GM12878 (cell line): ENCODE measurements at regions not wholly inside any gene's neighbourhood (a gene's known extent, or its start where the extent isn't known, plus 50 kb on each side); places are given as distances from the start of the nearest gene placed in this dataset.

Source experiments
- ATAC-seq: fragments of 200-7000 bp; cut with Tn5 transposase; 3 replicates; pipeline ENCODE4 v1.9.1; 2020; ENCODE audit warnings: mild to moderate bottlenecking, moderate library complexity
- BruUV-seq: library from RNA; stranded (reverse); fragments of 400-500 nt; replicated peaks from 2 replicates; lab custom pipeline; 2021; lab: Mats Ljungman, UMichigan
- CTCF ChIA-PET: fragments of 300-600 bp; sonication (Branson Sonifier 250); formaldehyde crosslinking; extraction: SDS; loops from one replicate; lab custom pipeline; 2021; ENCODE audit warnings: inconsistent platforms; lab: Yijun Ruan, JAX
- POLR2A ChIA-PET: fragments of 350-600 bp; formaldehyde crosslinking; extraction: SDS; loops from one replicate; lab custom pipeline; 2021; ENCODE audit warnings: inconsistent platforms; lab: Charles Lee
- RAD21 ChIA-PET: fragments of 300-600 bp; sonication (Branson Sonifier 250); formaldehyde crosslinking; loops from one replicate; lab custom pipeline; 2023; ENCODE audit warnings: antibody characterized with exemption; ENCODE audit not compliant: unreplicated experiment; lab: Charles Lee
- SMC1A ChIA-PET: fragments of 300-600 bp; sonication (Branson Sonifier 250); formaldehyde crosslinking; loops from one replicate; lab custom pipeline; 2023; ENCODE audit not compliant: unreplicated experiment, uncharacterized antibody; lab: Charles Lee
- DNase-seq: peaks from one replicate; pipeline ENCODE4 v3.0.0-alpha.2; 2011; ENCODE audit warnings: low read depth, low spot score
- FAIRE-seq: peaks from 3 replicates; lab custom pipeline; 2011; peaks lifted over from hg19 to GRCh38; lab: Jason Lieb, UNC
- H2AFZ ChIP-seq: 2 replicates; pipeline ENCODE4 v1.6.0; 2011; ENCODE audit warnings: low read depth, low read length, control low read depth; ENCODE audit not compliant: control insufficient read depth
- H3K27ac ChIP-seq: 2 replicates; pipeline ENCODE4 v1.5.1; 2011; ENCODE audit warnings: control low read depth; ENCODE audit not compliant: control insufficient read depth, insufficient read depth
- H3K27me3 ChIP-seq, 2 experiments: replicated peaks in 1 of 2; 2 replicates each; pipeline versions ENCODE4 v1.6.0 to v1.6.1; 2011; ENCODE audit warnings: low read length in 1 of 2; ENCODE audit not compliant: control insufficient read depth in 2 of 2, insufficient read depth in 2 of 2
- H3K36me3 ChIP-seq, 2 experiments: 2 replicates each; pipeline ENCODE4 v1.5.1; 2011; ENCODE audit warnings: low read length in 1 of 2; ENCODE audit not compliant: control insufficient read depth in 2 of 2, insufficient read depth in 2 of 2
- H3K4me1 ChIP-seq: 2 replicates; pipeline ENCODE4 v1.6.1; 2011; ENCODE audit warnings: mild to moderate bottlenecking, low read length, moderate library complexity, mixed read lengths; ENCODE audit not compliant: control insufficient read depth, insufficient read depth
- H3K4me2 ChIP-seq: 2 replicates; pipeline ENCODE4 v1.6.0; 2011; ENCODE audit warnings: control low read depth; ENCODE audit not compliant: control insufficient read depth, insufficient read depth
- H3K4me3 ChIP-seq: fragments of 200-600 bp; sonication (generic); 2 replicates; pipeline ENCODE4 v1.5.1; 2016
- H3K79me2 ChIP-seq: 2 replicates; pipeline ENCODE4 v1.6.0; 2011; ENCODE audit warnings: low read length; ENCODE audit not compliant: control insufficient read depth, insufficient read depth
- H3K9ac ChIP-seq: 2 replicates; pipeline ENCODE4 v1.8.0; 2011; ENCODE audit warnings: low read length, control low read depth, mixed read lengths; ENCODE audit not compliant: control insufficient read depth, insufficient read depth
- H3K9me3 ChIP-seq: replicated peaks from 3 replicates; pipeline ENCODE4 v1.5.1; 2011; ENCODE audit warnings: mild to moderate bottlenecking, low read length; ENCODE audit not compliant: control insufficient read depth, insufficient read depth
- H4K20me1 ChIP-seq: 2 replicates; pipeline ENCODE4 v1.6.0; 2011; ENCODE audit not compliant: control insufficient read depth, insufficient read depth
- ATF3 ChIP-seq: IDR thresholded peaks from 2 replicates; pipeline ENCODE4 v1.6.1; 2011; ENCODE audit warnings: low read depth, mild to moderate bottlenecking, low read length, moderate library complexity, borderline replicate concordance; ENCODE audit errors: extremely low read depth
- CBX3 ChIP-seq: fragments of 200-600 bp; sonication (generic); IDR thresholded peaks from 2 replicates; pipeline ENCODE4 v1.6.1; 2016; ENCODE audit warnings: low read depth, borderline replicate concordance
- DPF2 ChIP-seq: fragments of 450-650 bp; IDR thresholded peaks from 2 replicates; pipeline ENCODE4 v1.6.1; 2017; ENCODE audit warnings: mild to moderate bottlenecking
- EGR1 ChIP-seq, 2 experiments: IDR thresholded peaks; 1 replicate in 1 of 2; 2 replicates in 1 of 2; pipeline ENCODE4 v1.6.1; 2011 to 2012; ENCODE audit warnings: low read depth in 2 of 2, low read length in 2 of 2, borderline replicate concordance in 1 of 2, mild to moderate bottlenecking in 1 of 2, moderate library complexity in 1 of 2
- HDAC2 ChIP-seq: fragments of 200-600 bp; sonication (generic); IDR thresholded peaks from 2 replicates; pipeline ENCODE4 v1.6.1; 2017
- HDAC6 ChIP-seq: fragments of 200-600 bp; sonication (generic); IDR thresholded peaks from one replicate; pipeline ENCODE4 v1.8.0; 2017; ENCODE audit warnings: antibody characterized with exemption; ENCODE audit not compliant: unreplicated experiment
- JUNB ChIP-seq: IDR thresholded peaks from 2 replicates; pipeline ENCODE4 v1.6.1; 2016; ENCODE audit warnings: antibody characterized with exemption, mild to moderate bottlenecking
- LARP7 ChIP-seq: fragments of 450-650 bp; IDR thresholded peaks from 2 replicates; pipeline ENCODE4 v1.6.1; 2017; ENCODE audit warnings: mild to moderate bottlenecking
- MTA2 ChIP-seq: fragments of 450-650 bp; IDR thresholded peaks from 2 replicates; pipeline ENCODE4 v1.6.1; 2016; ENCODE audit warnings: low read depth, mild to moderate bottlenecking, moderate library complexity
- POLR2AphosphoS5 ChIP-seq: IDR thresholded peaks from 2 replicates; pipeline ENCODE4 v1.6.1; 2011; ENCODE audit warnings: mild to moderate bottlenecking, low read length, inconsistent platforms
- SIN3A ChIP-seq: IDR thresholded peaks from 2 replicates; pipeline ENCODE4 v1.6.1; 2012; ENCODE audit warnings: low read depth, low read length, improper control_type of control experiment
- SREBF2 ChIP-seq: IDR thresholded peaks from 2 replicates; pipeline ENCODE4 v1.6.1; 2012; ENCODE audit warnings: mild to moderate bottlenecking, low read length
- TCF7 ChIP-seq: IDR thresholded peaks from 2 replicates; pipeline ENCODE4 v1.6.1; 2014; ENCODE audit warnings: antibody characterized with exemption, borderline replicate concordance
- WGBS: methylation state at CpG from one replicate; pipeline ENCODE4 v1.1.6; 2016; ENCODE audit warnings: low lambda C conversion rate; ENCODE audit not compliant: insufficient replicate concordance, insufficient coverage; ENCODE audit errors: missing lambda C conversion rate; 5-methylcytosine and 5-hydroxymethylcytosine counted together
- in situ Hi-C: fragments of 300-500 bp; cut with MboI; formaldehyde crosslinking; loops from 9 replicates; pipeline ENCODE4 v1.14.3; 2018; ENCODE audit warnings: mixed read lengths
- intact Hi-C: fragments of 100-400 bp; cut with micrococcal nuclease; formaldehyde crosslinking; loops from one replicate; pipeline ENCODE4 v1.14.2; 2022; ENCODE audit not compliant: unreplicated experiment

GRCh38 chr15:37446921-37447320, 346.6 kb upstream of the MEIS2 start:
- no peak overlapping the region for H3K9ac ChIP-seq
- in situ Hi-C loops (no loop called here), intact Hi-C loops (no loop called here)
- H3K27me3 ChIP-seq = no peaks in the 10 kb centered on the region
- no peak overlapping the region for H2AFZ ChIP-seq
- no peak for DNase-seq
- no peaks in the 10 kb centered on the region for H4K20me1 ChIP-seq
- no peaks in the 10 kb centered on the region for H3K36me3 ChIP-seq
- H3K4me3 ChIP-seq = no peak overlapping the region
- no peaks in the 10 kb centered on the region for H3K79me2 ChIP-seq
- H3K27ac ChIP-seq = no peak overlapping the region
- no peak for TF ChIP-seq POLR2AphosphoS5
- no peak for TF ChIP-seq CBX3
- TF ChIP-seq SIN3A = no peak
- no peak for TF ChIP-seq TCF7
- no peak for TF ChIP-seq DPF2
- TF ChIP-seq HDAC6 = no peak
- TF ChIP-seq ATF3 = no peak
- no peak for TF ChIP-seq EGR1 (IDR thresholded peaks at IDR 0.05; ENCODE audit: borderline replicate concordance in 1 of 2, low read depth in 2 of 2, low read length in 2 of 2)
- no peak for TF ChIP-seq HDAC2
- TF ChIP-seq JUNB = no peak
- no peak for TF ChIP-seq SREBF2
- no peak for TF ChIP-seq LARP7
- TF ChIP-seq MTA2 = no peak
- no peak for ATAC-seq
- CTCF ChIA-PET = no interaction called here
- H3K9me3 ChIP-seq = no peaks in the 10 kb centered on the region; the same call in 2 of the 3 replicates
- 25% methylated on average over 2 of the region's 2 CpGs for WGBS
- no peaks in the 10 kb centered on the region for H3K4me1 ChIP-seq
- no TSS peak for BruUV-seq
- RAD21 ChIA-PET = no interaction called here
- SMC1A ChIA-PET = no interaction called here
- POLR2A ChIA-PET = no interaction called here
- H3K4me2 ChIP-seq = no peak overlapping the region
- no peak for FAIRE-seq
